LNCAP (cell line): ENCODE measurements at regions not wholly inside any gene's neighbourhood (a gene's known extent, or its start where the extent isn't known, plus 50 kb on each side); places are given as distances from the start of the nearest gene placed in this dataset.

ENCODE experiments used
- TF ChIP-seq, protein P1 (sequence below): fragments of 450-650 bp; IDR thresholded peaks from 2 replicates; pipeline ENCODE4 v1.5.1; 2017; ENCODE audit warnings: mild to moderate bottlenecking

DNA sequence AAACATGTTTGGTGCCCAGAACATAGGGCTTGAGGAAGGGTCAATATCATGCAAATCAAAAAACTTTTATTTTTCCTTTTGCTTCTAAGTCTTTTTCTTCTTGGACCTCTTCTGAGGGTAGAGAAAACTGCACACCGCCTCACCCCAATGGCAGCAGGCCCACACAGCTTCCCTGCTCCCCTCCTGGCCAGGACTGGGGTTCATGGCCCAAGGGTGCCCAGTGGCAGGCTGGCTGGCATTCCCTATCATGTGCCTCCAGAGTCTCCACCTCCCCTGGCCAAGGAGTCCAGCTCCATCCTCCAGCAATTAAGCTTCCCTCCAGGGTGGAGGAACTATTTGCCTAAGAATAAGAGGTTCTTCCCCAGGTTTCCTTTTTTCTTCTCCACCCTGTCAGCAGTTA is 529.6 kb upstream of the SPANXN1 start:
- TF ChIP-seq, protein P1, sequence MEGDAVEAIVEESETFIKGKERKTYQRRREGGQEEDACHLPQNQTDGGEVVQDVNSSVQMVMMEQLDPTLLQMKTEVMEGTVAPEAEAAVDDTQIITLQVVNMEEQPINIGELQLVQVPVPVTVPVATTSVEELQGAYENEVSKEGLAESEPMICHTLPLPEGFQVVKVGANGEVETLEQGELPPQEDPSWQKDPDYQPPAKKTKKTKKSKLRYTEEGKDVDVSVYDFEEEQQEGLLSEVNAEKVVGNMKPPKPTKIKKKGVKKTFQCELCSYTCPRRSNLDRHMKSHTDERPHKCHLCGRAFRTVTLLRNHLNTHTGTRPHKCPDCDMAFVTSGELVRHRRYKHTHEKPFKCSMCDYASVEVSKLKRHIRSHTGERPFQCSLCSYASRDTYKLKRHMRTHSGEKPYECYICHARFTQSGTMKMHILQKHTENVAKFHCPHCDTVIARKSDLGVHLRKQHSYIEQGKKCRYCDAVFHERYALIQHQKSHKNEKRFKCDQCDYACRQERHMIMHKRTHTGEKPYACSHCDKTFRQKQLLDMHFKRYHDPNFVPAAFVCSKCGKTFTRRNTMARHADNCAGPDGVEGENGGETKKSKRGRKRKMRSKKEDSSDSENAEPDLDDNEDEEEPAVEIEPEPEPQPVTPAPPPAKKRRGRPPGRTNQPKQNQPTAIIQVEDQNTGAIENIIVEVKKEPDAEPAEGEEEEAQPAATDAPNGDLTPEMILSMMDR, result no peak

DNA sequence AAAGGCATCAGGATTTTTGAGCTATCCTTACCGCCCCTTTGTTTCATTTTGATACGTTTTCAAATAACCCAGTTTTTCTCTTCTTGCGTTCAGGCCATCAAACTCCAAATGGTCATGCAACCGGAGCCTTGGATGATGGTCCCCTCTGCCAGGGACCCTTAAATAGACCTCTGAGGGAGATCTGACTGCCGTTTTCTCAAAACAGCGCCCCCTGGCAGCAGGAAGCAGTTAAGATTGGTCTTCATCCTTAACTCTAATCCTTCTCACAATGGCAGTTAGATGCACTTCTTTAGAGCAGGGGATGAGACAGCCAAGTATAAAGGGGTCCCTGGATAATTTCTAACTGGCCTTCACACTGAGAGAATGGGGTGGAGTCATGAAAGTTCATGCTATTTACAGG is 525.0 kb upstream of the SPANXN1 start:
- TF ChIP-seq, protein P1, result no peak

DNA sequence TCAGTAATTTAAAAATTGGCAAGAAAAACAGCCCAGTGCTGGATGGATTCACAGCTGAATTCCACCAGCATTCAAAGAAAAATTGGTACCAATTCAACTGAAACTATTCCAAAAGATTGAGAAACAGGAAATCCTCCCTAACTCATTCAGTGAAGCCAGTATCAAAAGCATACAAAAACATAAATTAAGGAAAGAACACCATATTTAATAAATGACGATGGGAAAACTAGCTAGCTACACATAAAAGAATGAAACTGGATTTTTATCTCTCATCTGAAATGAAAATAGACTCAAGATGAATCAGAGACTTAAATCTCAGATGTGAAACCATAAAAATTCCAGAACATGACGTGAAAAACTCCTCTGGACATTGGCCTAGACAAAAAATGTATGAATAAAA is 516.8 kb upstream of the SPANXN1 start:
- TF ChIP-seq, protein P1, result no peak

DNA sequence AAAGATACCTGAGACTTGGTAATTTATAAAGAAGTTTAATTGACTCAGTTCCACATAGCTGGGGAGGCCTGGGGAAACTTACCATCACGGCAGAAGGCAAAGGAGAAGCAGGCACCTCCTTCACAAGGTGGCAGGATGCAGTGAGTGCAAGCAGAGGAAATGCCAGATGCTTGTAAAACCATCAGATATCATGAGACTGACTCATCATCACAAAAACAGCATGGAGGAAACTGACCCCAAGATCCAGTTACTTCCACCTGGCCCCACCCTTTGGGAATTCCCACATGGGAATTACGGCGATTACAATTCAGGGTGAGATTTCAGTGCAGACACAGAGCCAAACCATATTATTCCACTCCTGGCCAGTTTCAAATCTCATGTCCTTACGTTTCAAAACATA is 514.7 kb upstream of the SPANXN1 start:
- TF ChIP-seq, protein P1, result no peak

DNA sequence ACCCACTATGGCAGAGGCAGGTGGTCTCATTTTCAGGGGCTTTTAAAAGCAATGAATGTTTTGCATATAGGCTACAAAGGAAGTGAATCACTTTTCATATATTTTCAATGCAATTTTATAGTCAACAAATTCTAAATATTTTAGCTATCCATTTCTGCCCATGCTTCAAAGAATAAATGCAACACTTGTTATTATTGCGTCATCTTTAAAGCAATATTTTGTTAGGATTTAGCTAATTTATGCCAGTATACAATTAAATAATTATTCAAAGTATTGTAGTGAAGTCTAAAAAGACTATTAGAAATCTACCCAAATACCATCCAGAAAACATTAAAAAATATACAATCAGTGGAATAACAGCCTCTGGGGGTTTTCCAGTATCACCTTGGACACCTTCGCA is 509.1 kb upstream of the SPANXN1 start:
- TF ChIP-seq, protein P1, result no peak

DNA sequence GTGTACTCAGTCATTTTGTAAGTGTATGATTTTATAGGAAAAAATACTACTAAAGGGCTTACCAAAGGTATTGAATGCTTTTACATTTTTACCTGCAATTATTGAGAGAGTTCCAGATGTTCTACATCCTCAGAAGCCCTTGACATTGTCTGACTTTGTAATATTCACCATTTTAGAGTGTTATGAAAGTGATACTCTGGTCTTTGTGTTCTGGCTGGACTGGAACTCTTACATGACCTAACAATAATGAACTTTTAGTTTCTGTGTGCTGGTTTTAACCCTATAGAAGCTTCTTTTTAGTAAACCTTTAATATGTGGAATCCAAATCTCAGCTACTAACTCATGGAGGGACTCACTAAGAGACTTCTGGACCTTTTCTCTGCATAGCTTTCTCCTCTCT is 478.8 kb upstream of the SPANXN1 start:
- TF ChIP-seq, protein P1, result no peak

DNA sequence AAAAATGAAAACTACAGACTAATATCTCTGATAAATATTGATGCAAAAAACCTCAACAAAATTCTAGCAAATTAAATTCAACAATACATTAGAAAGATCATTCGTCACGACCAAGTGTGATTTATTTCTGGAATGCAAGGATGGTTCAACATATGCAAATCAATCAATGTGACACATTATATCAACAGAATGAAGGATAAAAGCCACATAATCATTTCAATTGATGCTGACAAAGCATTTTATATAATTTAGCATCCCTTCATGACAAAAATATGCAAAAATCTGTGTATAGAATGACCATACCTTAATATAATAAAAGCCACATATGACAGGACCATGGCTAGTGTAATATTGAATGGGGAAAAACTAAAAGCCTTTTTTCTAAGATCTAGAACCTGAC is 457.2 kb upstream of the SPANXN1 start:
- TF ChIP-seq, protein P1, result no peak

DNA sequence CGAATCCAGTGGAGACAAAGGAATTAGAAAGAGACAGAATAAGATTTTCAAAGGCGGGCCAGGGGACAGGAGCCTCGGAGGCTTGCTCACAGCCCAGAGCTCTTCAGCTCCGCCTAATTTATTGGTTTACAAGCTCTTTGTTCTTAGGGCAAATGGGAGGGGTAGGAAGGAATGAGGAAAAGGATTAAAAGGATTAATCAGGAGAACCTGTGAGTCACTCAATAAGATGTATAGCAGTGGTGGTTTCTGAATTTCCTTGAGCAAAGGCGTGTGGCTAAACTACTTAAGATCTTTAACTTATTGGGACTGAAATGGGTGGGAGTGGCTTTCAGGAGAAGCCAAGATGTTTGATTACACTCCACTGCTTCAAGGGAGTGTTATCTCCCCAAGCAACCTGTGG is 456.0 kb upstream of the SPANXN1 start:
- TF ChIP-seq, protein P1, result no peak
